ENCODE measurements at regions not wholly inside any gene's neighbourhood (a gene's known extent, or its start where the extent isn't known, plus 50 kb on each side); places are given as distances from the start of the nearest gene placed in this dataset.

DNA sequence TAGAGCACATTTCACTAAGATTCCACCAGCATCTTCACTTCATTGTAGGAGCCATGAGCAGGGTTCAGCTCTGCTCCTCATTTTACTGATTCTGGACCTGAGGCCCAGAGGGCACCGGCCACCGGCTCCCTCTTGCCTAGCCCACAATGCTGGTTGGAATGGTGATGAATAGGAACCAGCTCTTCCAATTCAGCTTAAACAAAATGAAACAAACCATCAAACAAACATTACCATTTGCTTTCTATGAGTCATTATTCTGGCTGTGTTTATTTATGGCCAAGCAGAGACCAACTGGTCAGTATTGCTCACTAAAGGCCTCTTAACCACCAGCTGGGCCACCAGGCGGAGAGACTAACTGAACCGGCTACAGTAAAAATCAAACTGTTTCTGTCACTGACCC, 176.7 kb downstream of the MTX2 start:
- TF ChIP-seq RARB (CRISPR knock-in tag; IDR thresholded peaks at IDR 0.05) (no peak), ZFP30 (CRISPR knock-in tag; IDR thresholded peaks at IDR 0.05) (no peak), TOX (CRISPR knock-in tag; IDR thresholded peaks at IDR 0.05; ENCODE audit: borderline replicate concordance) (no peak), ZNF70 (CRISPR knock-in tag; IDR thresholded peaks at IDR 0.05) (no peak), SNAI2 (CRISPR knock-in tag; IDR thresholded peaks at IDR 0.05) (no peak), PPARA (CRISPR knock-in tag; IDR thresholded peaks at IDR 0.05; ENCODE audit: borderline replicate concordance) (no peak), ZFP3 (CRISPR knock-in tag; IDR thresholded peaks at IDR 0.05) (no peak), ARNTL (CRISPR knock-in tag; IDR thresholded peaks at IDR 0.05; ENCODE audit: borderline replicate concordance, low read depth) (no peak)
- TF ChIP-seq, protein P1, sequence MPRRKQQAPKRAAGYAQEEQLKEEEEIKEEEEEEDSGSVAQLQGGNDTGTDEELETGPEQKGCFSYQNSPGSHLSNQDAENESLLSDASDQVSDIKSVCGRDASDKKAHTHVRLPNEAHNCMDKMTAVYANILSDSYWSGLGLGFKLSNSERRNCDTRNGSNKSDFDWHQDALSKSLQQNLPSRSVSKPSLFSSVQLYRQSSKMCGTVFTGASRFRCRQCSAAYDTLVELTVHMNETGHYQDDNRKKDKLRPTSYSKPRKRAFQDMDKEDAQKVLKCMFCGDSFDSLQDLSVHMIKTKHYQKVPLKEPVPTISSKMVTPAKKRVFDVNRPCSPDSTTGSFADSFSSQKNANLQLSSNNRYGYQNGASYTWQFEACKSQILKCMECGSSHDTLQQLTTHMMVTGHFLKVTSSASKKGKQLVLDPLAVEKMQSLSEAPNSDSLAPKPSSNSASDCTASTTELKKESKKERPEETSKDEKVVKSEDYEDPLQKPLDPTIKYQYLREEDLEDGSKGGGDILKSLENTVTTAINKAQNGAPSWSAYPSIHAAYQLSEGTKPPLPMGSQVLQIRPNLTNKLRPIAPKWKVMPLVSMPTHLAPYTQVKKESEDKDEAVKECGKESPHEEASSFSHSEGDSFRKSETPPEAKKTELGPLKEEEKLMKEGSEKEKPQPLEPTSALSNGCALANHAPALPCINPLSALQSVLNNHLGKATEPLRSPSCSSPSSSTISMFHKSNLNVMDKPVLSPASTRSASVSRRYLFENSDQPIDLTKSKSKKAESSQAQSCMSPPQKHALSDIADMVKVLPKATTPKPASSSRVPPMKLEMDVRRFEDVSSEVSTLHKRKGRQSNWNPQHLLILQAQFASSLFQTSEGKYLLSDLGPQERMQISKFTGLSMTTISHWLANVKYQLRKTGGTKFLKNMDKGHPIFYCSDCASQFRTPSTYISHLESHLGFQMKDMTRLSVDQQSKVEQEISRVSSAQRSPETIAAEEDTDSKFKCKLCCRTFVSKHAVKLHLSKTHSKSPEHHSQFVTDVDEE (CRISPR knock-in tag; IDR thresholded peaks at IDR 0.05), result no peak
- TF ChIP-seq, protein P2, sequence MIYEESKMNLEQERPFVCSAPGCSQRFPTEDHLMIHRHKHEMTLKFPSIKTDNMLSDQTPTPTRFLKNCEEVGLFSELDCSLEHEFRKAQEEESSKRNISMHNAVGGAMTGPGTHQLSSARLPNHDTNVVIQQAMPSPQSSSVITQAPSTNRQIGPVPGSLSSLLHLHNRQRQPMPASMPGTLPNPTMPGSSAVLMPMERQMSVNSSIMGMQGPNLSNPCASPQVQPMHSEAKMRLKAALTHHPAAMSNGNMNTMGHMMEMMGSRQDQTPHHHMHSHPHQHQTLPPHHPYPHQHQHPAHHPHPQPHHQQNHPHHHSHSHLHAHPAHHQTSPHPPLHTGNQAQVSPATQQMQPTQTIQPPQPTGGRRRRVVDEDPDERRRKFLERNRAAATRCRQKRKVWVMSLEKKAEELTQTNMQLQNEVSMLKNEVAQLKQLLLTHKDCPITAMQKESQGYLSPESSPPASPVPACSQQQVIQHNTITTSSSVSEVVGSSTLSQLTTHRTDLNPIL (CRISPR knock-in tag; IDR thresholded peaks at IDR 0.05; ENCODE audit: low read depth), result no peak

DNA sequence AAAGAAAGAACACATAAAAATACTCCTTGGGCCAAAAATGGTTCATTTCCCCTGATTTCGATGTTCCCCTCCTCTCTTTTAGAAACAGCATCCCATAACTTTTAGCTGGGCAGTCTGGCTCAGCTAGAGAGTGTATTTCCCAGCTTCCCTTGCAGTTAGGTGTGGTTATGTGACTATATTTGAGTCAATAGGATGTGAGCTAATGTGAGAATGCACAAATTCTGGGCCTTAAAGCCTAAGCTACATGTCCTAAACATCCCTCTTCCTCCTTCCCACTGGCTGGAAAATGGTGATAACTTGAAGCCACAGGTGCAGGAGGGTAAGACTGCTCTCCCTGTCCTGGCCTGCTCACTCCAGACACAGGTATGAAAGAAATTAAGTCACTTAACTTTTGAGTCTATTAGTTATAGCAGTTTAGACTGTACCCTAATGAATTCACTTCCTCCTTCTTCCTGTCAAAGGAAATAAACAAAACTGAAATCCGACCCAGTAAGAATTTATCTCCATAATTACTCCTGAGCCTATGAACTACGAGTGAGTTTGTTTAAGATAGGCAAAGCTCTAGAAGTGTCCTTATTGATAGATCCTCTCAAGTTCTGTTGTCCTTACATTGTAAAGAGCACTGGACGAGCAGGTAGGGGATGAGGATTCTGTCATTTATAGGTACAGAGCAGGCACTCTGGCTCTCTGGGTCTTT, 177.6 kb downstream of the MTX2 start:
- no peak for ATAC-seq
- no peak for TF ChIP-seq ZC3H10 (CRISPR knock-in tag; IDR thresholded peaks at IDR 0.05)
- TF ChIP-seq ZFP30 (CRISPR knock-in tag; IDR thresholded peaks at IDR 0.05), result no peak
- no peak for TF ChIP-seq RARB (CRISPR knock-in tag; IDR thresholded peaks at IDR 0.05)
- no peak for TF ChIP-seq SNAI2 (CRISPR knock-in tag; IDR thresholded peaks at IDR 0.05)
- TF ChIP-seq, protein P2 (CRISPR knock-in tag; IDR thresholded peaks at IDR 0.05; ENCODE audit: low read depth), result no peak
- no peak for TF ChIP-seq OSR1 (CRISPR knock-in tag; IDR thresholded peaks at IDR 0.05)
- TF ChIP-seq ESRRG (CRISPR knock-in tag; IDR thresholded peaks at IDR 0.05), result no peak
- TF ChIP-seq GLIS3 (CRISPR knock-in tag; IDR thresholded peaks at IDR 0.05), result no peak
- TF ChIP-seq, protein P1 (CRISPR knock-in tag; IDR thresholded peaks at IDR 0.05), result no peak

More for the DNA sequence above, 176.7 kb downstream of the MTX2 start:
- peak; percentile 48 for ATAC-seq

DNA sequence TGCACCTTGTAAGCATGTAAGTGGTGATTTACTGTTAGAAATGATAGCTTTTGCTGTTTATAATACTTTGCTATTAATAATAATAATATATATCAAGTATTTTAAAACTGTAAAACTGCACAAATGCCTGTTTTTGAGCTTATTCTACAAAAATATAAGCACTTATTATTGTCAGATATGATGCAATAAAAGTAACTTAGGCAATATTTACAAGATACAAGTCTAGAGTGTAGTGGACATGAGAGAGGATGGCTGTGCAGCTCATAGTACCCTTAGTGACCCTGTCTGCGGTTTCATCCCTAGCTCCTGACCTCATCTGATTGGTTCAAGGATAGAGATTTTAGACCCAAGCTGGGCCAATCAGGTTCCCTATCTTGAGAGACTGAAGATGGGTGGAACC, 178.4 kb downstream of the MTX2 start:
- ATAC-seq, result no peak
- no peak for TF ChIP-seq ZFP3 (CRISPR knock-in tag; IDR thresholded peaks at IDR 0.05)
- TF ChIP-seq, protein P3, sequence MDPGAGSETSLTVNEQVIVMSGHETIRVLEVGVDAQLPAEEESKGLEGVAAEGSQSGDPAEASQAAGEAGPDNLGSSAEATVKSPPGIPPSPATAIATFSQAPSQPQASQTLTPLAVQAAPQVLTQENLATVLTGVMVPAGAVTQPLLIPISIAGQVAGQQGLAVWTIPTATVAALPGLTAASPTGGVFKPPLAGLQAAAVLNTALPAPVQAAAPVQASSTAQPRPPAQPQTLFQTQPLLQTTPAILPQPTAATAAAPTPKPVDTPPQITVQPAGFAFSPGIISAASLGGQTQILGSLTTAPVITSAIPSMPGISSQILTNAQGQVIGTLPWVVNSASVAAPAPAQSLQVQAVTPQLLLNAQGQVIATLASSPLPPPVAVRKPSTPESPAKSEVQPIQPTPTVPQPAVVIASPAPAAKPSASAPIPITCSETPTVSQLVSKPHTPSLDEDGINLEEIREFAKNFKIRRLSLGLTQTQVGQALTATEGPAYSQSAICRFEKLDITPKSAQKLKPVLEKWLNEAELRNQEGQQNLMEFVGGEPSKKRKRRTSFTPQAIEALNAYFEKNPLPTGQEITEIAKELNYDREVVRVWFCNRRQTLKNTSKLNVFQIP (CRISPR knock-in tag; IDR thresholded peaks at IDR 0.05; ENCODE audit: borderline replicate concordance, low read depth), result no peak
- TF ChIP-seq, protein P2 (CRISPR knock-in tag; IDR thresholded peaks at IDR 0.05; ENCODE audit: low read depth), result no peak
- no peak for TF ChIP-seq PPARA (CRISPR knock-in tag; IDR thresholded peaks at IDR 0.05; ENCODE audit: borderline replicate concordance)
- TF ChIP-seq ARNTL (CRISPR knock-in tag; IDR thresholded peaks at IDR 0.05; ENCODE audit: borderline replicate concordance, low read depth), result no peak
- TF ChIP-seq OSR1 (CRISPR knock-in tag; IDR thresholded peaks at IDR 0.05), result no peak
- TF ChIP-seq ZFP30 (CRISPR knock-in tag; IDR thresholded peaks at IDR 0.05), result no peak
- no peak for TF ChIP-seq ISL1 (CRISPR knock-in tag; IDR thresholded peaks at IDR 0.05)
- TF ChIP-seq, protein P4, sequence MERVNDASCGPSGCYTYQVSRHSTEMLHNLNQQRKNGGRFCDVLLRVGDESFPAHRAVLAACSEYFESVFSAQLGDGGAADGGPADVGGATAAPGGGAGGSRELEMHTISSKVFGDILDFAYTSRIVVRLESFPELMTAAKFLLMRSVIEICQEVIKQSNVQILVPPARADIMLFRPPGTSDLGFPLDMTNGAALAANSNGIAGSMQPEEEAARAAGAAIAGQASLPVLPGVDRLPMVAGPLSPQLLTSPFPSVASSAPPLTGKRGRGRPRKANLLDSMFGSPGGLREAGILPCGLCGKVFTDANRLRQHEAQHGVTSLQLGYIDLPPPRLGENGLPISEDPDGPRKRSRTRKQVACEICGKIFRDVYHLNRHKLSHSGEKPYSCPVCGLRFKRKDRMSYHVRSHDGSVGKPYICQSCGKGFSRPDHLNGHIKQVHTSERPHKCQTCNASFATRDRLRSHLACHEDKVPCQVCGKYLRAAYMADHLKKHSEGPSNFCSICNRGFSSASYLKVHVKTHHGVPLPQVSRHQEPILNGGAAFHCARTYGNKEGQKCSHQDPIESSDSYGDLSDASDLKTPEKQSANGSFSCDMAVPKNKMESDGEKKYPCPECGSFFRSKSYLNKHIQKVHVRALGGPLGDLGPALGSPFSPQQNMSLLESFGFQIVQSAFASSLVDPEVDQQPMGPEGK (CRISPR knock-in tag; IDR thresholded peaks at IDR 0.05; ENCODE audit: borderline replicate concordance), result no peak
- no peak for TF ChIP-seq RARB (CRISPR knock-in tag; IDR thresholded peaks at IDR 0.05)
- TF ChIP-seq, protein P5, sequence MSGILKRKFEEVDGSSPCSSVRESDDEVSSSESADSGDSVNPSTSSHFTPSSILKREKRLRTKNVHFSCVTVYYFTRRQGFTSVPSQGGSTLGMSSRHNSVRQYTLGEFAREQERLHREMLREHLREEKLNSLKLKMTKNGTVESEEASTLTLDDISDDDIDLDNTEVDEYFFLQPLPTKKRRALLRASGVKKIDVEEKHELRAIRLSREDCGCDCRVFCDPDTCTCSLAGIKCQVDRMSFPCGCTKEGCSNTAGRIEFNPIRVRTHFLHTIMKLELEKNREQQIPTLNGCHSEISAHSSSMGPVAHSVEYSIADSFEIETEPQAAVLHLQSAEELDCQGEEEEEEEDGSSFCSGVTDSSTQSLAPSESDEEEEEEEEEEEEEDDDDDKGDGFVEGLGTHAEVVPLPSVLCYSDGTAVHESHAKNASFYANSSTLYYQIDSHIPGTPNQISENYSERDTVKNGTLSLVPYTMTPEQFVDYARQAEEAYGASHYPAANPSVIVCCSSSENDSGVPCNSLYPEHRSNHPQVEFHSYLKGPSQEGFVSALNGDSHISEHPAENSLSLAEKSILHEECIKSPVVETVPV (CRISPR knock-in tag; IDR thresholded peaks at IDR 0.05), result no peak
